ENCODE measurements at regions not wholly inside any gene's neighbourhood (a gene's known extent, or its start where the extent isn't known, plus 50 kb on each side); places are given as distances from the start of the nearest gene placed in this dataset.

DNA sequence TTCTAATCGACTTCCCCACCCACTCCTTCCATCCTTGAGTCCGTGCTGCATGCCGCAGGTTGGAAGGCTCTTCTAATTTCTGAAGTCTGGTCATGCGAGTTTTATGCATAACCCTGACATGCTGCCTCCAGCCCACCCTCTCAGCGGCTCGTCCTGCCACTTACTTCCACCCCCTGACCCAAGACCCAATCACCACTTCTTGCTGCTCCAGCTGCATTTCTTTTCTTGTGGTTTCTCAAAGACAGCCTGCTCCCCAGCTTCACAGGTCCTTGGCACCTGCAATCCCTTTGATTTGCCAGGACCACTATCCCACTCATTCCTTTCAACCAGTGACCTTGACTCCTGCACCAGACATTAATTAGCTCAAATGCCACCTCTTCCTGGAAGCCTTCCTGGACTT is 486.7 kb downstream of the VRK1 start:
- in situ Hi-C loops (cut with HindIII; ENCODE audit: low sequenced_read_pairs) = no loop called here

DNA sequence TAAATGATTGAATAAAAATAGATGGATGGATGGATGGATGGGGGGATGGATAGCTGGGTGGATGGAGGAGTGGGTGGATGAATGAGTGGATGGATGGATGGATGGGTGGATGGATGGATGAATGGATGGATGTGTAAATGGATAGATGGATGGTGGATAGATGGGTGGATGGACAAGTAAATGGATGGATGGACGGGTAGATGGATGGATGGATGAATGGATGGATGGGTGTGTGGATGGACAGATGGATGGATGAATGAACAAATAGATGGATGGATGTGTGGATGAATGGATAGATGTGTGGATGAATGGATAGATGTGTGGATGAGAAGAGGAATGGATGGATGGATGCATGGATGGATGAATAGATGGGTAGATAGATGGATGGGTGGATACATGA is 490.8 kb downstream of the VRK1 start:
- in situ Hi-C loops (cut with HindIII; ENCODE audit: low sequenced_read_pairs) = no loop called here

DNA sequence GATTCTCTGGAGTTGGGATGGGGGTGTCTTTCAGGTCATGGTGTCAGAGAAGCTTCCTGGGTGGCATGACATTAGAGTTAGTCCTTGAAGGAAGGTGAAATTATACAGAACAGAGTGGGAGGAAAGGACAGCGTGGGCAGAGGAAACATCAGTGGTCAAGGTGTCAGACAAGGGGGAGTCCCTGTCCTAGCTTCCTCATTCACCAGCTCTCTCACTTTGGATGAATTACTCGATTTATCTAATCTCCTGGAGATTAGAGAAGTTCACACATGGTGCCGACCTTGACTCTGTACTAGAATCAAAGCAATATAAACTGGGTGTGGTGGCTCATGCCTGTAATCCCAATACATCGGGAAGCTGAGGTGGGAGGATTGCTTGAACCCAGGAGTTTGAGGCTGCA is 492.9 kb downstream of the VRK1 start:
- in situ Hi-C loops (cut with HindIII; ENCODE audit: low sequenced_read_pairs) = no loop called here

DNA sequence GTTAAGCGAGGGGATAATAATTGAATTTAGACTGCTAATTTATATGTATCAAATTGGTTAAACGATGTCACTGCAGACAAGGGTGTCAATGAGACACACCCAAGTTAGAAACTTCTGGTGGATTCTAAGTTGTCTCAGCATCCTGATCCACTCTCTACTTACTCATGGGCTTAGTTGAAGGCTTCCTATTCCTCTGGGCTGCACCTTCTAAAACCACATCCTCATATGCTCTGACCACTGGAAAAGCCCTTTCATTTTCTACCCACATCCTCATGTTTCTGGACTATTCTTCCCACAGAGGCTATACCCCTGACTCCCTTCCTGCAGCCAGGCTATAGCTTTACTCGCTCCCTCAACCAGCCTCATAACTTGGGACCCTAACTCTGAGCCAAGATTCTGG is 493.8 kb downstream of the VRK1 start:
- in situ Hi-C loops (cut with HindIII; ENCODE audit: low sequenced_read_pairs) = no loop called here

DNA sequence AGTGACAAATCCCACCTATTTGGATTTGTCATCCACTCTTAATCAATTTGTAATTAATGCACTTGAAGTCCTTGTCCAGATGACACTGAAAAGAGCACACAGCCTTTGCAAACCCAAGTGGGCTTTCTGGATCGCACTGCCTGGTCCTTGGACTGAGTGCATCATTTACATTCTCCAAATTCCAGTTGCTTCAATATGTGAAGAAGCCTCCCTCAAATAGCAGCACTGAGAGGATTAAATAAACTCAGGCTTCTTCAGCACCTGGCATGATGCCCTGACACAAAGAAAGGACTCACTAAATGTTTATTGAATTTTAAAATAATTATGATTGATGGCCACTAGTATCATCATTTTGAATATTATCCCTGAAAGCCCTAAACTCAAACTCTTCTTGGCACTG is 496.5 kb downstream of the VRK1 start:
- in situ Hi-C loops (cut with HindIII; ENCODE audit: low sequenced_read_pairs) = no loop called here

DNA sequence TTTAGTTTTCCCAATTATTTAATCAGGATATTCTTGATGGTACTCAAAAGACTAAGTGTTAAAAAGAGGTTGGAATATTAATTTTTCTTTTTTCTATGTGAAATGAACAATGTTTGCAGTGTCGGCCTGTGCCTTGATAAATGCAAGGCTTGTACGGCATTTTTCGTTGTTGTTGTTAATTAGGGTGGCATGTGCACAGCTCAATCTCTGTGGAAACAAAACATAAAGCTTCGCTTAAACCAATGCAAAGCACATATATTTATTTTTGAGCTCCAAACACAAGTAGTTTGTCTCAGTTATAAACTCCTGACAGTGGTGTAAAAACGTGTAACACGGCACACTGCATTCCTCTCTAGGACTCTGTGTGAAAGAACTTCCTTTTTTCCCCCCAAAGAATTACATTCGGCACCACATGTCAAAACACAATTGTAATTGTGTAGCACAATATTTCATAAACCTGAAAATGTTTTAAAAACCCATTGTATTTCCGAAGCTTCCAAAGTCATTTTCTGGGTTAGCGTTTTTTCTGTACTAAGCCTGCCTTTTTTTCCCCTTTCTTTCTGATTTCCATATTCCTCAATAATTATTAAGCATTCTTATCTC is 498.0 kb downstream of the VRK1 start:
- in situ Hi-C loops (cut with HindIII; ENCODE audit: low sequenced_read_pairs) = no loop called here

DNA sequence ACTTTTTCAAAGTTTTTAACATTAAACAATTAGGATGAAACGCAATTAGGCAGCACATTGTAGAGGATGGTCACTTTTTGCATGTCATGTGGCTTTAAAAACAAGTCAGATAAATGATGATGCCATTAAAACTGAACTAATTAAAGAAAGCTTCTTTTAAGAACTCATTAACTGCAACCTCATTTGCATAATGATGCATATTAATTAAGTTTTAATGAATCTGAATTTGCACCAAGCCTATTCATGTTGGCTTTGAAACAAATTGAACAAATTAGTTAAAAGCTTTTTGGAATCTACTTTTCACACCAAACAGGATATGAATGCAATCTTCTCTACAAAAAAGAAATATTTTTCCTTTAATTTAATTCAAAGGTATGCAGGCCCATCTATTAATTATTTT is 499.0 kb downstream of the VRK1 start:
- in situ Hi-C loops (cut with HindIII; ENCODE audit: low sequenced_read_pairs) = no loop called here

DNA sequence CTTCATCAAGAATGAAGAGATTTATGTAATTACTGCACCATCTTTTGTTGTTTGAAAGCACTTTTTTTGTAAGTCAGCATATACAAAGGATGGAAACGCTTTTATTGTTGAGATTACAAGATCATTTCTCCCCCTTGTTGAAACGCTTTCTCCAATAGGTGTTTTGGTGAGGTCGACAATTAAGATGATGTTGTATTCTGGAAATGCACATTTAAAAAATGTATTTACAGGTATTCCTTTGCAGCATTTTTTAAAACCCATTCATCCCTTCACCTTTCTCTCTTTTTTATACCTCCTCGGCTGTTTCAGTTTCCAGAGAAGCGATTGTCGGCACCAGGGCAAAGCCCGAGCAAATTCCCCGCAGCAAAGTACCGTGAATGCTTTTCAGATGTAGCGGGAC is 499.9 kb downstream of the VRK1 start:
- in situ Hi-C loops (cut with HindIII; ENCODE audit: low sequenced_read_pairs) = no loop called here

DNA sequence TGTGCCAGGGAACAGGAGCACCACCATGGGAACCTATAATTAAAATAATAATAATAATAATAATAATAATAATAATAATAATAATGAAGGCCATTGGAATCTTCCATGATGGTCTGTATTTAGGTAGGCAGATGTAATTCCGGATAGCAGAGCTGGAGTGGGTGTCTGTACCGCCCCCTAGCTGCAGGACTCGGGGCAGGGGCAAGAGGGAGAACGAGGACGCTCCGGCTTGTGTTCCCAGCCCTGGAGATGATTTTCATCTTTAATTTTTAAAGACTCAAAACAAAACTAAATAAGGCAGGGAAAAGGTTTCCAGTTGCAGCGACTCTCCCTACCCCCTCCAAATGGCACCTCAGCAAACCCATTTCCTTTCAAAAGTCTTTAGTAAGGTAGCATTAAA is 501.1 kb downstream of the VRK1 start:
- in situ Hi-C loops (cut with HindIII; ENCODE audit: low sequenced_read_pairs) = no loop called here

DNA sequence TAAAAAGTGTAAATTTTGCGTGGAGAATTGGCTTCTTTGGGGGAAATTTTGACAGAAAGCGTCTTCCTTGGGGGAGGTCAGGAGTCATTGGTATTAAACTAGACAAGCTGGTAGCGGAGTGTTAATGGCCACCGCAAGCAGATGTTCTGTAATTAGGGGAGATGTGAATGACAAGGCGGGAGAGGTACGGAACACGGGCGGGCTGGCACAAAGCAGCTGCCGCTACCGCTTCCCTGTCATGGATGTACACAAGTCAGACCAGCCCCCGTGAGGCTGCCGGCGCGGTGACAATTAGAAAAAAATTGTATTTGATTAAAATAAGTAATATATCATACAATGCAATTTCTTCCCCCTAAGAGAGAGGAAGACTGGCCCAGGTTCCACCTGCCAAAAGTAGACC is 501.6 kb downstream of the VRK1 start:
- in situ Hi-C loops (cut with HindIII; ENCODE audit: low sequenced_read_pairs) = no loop called here

DNA sequence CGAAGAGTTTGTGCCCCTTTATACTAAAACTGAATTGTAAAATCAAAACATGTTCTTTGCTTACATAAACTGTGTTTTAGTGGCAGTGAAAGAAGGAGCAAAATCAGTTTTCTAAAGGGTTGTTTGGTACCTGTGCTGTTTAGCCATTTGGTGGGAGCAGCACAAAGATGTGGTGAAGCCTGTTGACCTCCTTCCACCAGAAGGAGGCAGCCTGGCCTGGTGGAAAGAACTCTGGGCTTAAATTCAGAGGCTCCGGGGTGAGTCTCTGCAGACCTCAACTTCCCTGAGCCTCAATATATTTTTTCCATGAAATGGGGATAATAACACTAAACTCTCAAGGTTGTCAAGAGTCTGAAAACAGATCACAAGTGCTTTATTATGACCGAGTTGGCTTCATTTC is 502.5 kb downstream of the VRK1 start:
- in situ Hi-C loops (cut with HindIII; ENCODE audit: low sequenced_read_pairs) = no loop called here

DNA sequence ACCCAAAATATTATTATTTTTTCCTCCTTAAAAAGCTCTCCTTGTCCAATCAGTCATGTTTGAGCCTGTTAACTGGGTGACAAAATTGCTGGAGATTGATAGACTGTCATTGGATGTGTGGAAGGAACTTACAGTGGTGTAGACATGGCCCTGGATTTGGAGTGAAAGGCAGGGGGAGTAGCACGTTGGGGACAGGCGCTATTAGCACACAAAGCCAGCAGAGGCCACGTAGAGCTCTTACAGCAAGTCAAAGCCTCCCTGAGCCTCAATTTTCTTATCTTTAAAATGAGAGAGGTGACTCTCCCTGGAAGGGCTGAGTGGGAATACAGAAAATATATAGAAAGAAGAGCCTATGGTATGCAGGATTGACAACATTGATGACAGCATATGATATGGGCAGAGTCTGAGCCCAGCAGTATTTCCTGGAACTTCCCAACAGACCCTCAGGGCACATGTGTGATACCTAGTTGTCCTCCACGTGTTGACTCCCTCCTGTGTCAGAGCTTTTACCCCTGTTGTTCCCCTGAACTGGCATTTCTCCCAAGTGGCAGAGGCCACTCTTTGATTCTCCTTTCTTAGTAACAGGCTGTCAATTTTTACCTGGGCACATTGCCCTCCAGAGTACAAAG is 504.9 kb downstream of the VRK1 start:
- in situ Hi-C loops (cut with HindIII; ENCODE audit: low sequenced_read_pairs) = no loop called here

DNA sequence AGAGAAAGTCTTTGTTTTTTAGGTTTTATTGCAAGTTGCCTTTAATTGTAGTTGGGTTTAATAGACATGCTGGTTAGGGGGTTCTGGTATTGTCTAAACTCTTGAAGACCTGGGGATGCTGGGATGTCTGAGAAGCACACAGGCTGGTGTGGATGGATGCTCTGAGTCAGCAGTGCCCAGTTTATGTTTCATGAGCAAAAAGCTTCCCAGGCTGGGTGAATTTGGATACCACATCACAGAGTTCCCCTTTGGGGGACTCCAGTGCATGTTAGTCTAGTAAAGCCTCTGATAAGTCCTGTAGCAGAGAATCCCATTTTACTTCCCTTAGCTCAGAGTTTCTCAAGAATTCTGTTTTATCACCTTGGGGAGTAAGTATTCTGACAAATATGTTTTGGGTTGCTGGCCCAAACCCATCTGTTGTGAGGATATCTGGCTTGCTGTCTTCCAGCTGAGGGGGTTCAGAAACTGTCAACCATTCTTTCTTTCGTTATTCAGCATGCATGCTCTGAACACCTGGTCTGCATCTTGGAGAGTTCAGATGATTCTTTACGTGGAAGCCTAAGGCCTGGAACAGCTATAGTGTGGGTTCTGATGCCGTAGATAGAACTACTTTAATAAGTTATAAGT is 509.1 kb downstream of the VRK1 start:
- in situ Hi-C loops (cut with HindIII; ENCODE audit: low sequenced_read_pairs) = no loop called here

DNA sequence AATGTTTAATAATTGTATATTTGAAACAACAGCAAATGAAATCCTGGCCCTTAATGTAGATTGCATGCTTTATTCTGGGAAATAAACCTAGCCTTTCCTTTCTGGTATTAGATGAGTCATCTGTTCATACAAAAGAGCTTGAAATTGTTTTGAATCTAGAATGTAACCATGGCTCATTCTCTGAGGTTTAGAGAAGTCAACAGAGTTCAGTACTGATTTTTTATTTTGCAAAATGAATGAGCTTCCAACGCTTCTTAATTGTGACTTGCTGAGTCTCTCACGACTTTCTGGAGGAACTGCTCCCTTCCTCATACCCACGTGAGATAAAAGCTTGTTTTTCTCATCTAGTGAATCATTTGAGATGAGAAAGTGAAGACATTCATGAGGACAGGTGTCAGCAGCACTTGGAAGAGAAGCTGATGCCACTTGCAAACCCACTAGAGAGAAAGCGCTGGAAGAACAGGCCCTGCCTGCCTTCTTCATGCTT is 509.6 kb downstream of the VRK1 start:
- in situ Hi-C loops (cut with HindIII; ENCODE audit: low sequenced_read_pairs) = no loop called here

DNA sequence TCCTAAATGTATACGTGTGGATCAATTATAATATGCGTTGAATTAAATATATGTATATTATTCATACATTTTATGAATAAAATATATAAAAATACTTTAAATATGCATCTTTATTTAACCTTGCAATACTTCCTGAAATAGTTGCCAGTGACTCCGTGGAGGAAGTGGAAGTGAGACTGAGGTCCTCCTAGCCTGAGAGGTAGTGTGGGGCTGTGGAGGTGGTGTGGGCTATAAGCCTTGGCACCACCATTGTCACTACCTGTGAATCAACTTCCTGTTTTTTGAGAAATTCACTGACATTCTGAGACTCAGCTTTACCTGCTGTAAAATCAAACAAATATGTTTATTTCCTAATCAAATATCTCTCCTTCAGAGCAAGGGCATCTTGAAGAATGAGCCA is 514.2 kb downstream of the VRK1 start:
- in situ Hi-C loops (cut with HindIII; ENCODE audit: low sequenced_read_pairs) = no loop called here

DNA sequence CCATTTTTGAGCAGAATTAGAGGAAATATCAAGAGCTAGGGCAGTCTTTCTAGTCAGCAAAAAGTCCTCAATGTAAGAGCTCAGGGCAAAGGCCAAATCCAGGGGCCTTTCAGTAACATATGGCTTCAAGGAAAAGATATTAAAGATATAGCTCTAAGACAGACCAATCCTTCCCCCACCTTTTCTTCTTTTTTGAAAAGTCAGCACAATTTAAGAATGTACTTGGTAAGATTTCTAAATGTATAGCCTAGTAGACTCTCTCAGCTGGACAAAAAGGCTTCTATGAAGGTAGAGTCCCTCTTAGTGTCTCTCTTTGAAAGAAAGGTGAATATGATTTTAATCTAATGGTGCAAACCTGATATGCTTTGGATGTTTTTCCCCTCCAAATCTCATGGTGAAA is 515.7 kb downstream of the VRK1 start:
- in situ Hi-C loops (cut with HindIII; ENCODE audit: low sequenced_read_pairs) = no loop called here

DNA sequence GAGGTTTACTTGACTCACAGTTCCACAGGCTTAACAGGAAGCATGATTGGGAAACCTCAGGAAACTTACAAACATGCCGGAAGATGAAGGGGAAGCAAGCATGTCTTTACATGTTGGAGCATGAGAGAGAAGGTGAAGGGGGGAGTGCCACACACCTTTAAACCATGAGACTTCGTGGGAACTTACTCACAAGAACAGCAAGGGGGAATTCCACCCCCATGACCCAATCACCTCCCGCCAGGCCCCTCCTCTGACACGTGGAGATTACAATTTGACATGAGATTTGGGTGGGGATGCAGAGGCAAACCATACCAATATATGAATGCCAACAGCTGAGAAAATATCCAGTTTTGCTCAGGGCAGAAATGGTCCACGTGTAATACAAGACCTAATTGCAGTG is 518.6 kb downstream of the VRK1 start:
- in situ Hi-C loops (cut with HindIII; ENCODE audit: low sequenced_read_pairs) = no loop called here

DNA sequence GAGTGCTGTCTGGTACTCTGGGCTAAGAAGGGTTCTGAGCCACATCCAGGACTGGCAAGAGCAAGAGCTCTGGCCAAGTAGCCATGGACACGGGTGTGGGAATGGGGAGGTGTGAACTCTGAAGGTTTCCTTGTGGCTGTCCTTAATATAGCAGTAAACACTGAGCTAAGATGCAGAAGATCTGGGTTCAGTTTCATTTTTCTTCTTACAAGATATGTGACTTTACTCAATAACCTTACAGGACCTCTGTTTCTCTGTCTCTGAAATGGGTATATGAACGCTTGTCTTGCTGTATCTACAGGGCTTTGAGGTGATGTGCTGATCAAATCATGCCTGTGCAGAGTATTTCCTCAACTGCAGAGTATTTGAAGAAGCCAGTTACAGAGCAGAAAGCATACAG is 521.2 kb downstream of the VRK1 start:
- in situ Hi-C loops (cut with HindIII; ENCODE audit: low sequenced_read_pairs) = no loop called here

DNA sequence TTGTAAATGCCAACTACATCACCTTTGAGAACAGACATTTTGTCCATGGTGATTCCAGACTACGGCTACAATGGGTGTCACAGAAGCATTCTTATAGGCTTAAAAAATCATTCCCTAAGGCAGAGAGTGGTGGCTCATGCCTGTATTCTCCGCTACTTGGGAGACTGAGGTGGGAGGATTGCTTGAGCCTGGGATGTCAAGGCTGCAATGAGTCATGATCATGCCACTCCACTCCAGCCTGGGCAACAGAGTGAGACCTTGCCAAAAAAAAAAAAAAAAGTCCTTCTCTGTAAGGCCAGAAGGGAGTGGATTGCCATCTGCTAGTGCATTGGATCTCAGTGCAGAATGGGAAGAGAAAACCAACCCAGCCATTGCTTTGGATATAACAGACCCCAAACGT is 522.5 kb downstream of the VRK1 start:
- in situ Hi-C loops (cut with HindIII; ENCODE audit: low sequenced_read_pairs) = no loop called here

DNA sequence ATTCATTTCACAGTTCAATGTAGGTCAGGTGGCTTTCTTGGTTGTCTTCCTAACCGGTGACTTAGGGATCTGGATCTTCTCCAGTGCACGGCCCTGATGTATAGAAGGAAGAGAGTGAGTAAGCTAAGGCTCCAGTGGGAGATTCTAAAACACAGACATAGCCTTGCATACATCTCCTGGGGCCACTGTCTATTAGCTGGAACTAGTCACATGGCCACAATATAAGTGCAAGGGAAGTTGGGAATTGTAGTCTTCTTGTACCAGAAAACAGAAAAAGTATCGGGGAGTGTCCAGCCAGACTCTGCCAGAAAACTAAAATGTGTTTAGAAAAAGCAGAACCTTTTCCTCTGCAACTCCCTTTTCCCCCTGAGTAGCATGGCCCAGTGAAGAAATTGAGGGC is 531.6 kb downstream of the VRK1 start:
- in situ Hi-C loops (cut with HindIII; ENCODE audit: low sequenced_read_pairs) = no loop called here

DNA sequence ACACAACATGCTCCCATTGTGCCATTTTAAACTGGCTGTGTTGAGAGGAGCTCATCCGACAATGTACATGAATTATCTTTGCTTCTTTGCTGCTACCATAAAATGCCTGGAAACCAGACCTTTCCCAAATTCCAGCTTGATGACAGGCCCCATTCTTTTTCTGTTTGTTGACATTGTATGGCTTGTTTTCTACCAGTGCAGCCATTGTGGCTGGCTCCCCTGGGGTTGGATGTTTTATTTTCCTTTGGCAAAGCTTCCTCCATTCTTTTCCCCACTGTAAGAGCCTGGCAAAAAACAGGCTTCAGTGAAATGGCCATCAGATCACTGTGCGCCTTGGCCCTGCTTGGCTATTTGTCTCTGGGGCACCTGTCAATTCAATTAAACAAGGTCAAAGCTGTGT is 532.5 kb downstream of the VRK1 start:
- in situ Hi-C loops (cut with HindIII; ENCODE audit: low sequenced_read_pairs) = no loop called here

DNA sequence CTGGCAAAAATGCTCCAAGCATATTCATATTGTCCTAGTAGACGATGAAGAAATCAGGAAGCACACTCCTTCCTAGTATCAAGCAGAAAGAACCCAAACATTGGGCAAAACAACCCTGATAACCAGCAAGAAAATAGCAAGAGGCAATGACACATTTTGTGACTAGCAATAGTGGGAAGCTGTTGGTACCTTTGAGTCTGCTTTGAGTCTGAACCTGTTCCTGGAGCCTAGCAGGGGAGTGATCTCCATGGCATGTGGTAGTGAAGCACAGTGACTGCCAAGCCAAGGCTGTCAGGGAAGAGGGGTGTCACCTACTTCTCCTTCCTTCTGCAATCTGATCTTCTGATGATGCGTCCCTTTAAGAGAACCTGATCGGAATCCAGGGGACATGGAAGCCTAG is 533.9 kb downstream of the VRK1 start:
- in situ Hi-C loops (cut with HindIII; ENCODE audit: low sequenced_read_pairs) = no loop called here

DNA sequence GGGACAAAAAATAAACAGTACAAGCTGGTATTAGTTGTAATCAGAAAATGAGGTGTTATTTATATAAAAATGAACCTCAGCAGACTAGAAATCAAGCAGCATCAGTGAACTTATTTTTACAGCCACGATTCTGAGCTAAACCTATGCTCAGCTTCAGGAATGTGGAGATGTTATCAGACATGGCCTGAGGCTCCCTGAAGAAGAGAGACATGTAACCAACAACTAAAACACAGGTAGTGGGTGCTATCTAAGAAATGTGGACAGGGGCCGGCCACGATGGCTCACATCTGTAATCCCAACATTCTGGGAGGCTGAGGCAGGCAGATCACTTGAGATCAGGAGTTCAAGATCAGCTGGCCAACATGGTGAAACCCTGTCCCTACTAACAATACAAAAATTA is 534.3 kb downstream of the VRK1 start:
- in situ Hi-C loops (cut with HindIII; ENCODE audit: low sequenced_read_pairs) = no loop called here
